ENCODE measurements at regions not wholly inside any gene's neighbourhood (a gene's known extent, or its start where the extent isn't known, plus 50 kb on each side); places are given as distances from the start of the nearest gene placed in this dataset.

- no peak for DNase-seq (ENCODE audit: low read depth in 1 of 2, low spot score in 1 of 2)
Observed at GRCh38 chr4:178258603-178259002, 816.4 kb upstream of the AGA start.

GRCh38 chr4:178259566-178259965 is 817.3 kb upstream of the AGA start:
- no peak for DNase-seq (ENCODE audit: low read depth in 1 of 2, low spot score in 1 of 2)

- no peak for DNase-seq (ENCODE audit: low read depth in 1 of 2, low spot score in 1 of 2)
Observed at GRCh38 chr4:178264001-178264400, 821.8 kb upstream of the AGA start.

GRCh38 chr4:178271386-178271785 is 829.1 kb upstream of the AGA start:
- no peak for DNase-seq (ENCODE audit: low read depth in 1 of 2, low spot score in 1 of 2)

- DNase-seq (ENCODE audit: low read depth in 1 of 2, low spot score in 1 of 2), result no peak
Observed at GRCh38 chr4:178273168-178273567, 830.9 kb upstream of the AGA start.

- DNase-seq (ENCODE audit: low read depth in 1 of 2, low spot score in 1 of 2), result no peak
Observed at GRCh38 chr4:178275671-178276360, 833.6 kb upstream of the AGA start.

GRCh38 chr4:178280362-178280761 is 838.1 kb upstream of the AGA start:
- no peak for DNase-seq (ENCODE audit: low read depth in 1 of 2, low spot score in 1 of 2)

- DNase-seq (ENCODE audit: low read depth in 1 of 2, low spot score in 1 of 2), result no peak
Observed at GRCh38 chr4:178288462-178288861, 846.2 kb upstream of the AGA start.

- no peak for DNase-seq (ENCODE audit: low read depth in 1 of 2, low spot score in 1 of 2)
Observed at GRCh38 chr4:178293601-178294000, 851.4 kb upstream of the AGA start.

- no peak for DNase-seq (ENCODE audit: low read depth in 1 of 2, low spot score in 1 of 2)
Observed at GRCh38 chr4:178296669-178297068, 854.4 kb upstream of the AGA start.

GRCh38 chr4:178306565-178306964 is 864.3 kb upstream of the AGA start:
- no peak for DNase-seq (ENCODE audit: low read depth in 1 of 2, low spot score in 1 of 2)

- no peak for DNase-seq (ENCODE audit: low read depth in 1 of 2, low spot score in 1 of 2)
Observed at GRCh38 chr4:178309890-178310289, 867.7 kb upstream of the AGA start.

- no peak for DNase-seq (ENCODE audit: low read depth in 1 of 2, low spot score in 1 of 2)
Observed at GRCh38 chr4:178311997-178312396, 869.8 kb upstream of the AGA start.

- no peak for DNase-seq (ENCODE audit: low read depth in 1 of 2, low spot score in 1 of 2)
Observed at GRCh38 chr4:178314287-178314686, 872.0 kb upstream of the AGA start.

GRCh38 chr4:178316211-178316610 is 874.0 kb upstream of the AGA start:
- no peak for DNase-seq (ENCODE audit: low read depth in 1 of 2, low spot score in 1 of 2)

- no peak for DNase-seq (ENCODE audit: low read depth in 1 of 2, low spot score in 1 of 2)
Observed at GRCh38 chr4:178320003-178320402, 877.8 kb upstream of the AGA start.

GRCh38 chr4:178322524-178323183 is 880.4 kb upstream of the AGA start:
- DNase-seq (ENCODE audit: low read depth in 1 of 2, low spot score in 1 of 2), result no peak

- no peak for DNase-seq (ENCODE audit: low read depth in 1 of 2, low spot score in 1 of 2)
Observed at GRCh38 chr4:178329226-178329872, 887.1 kb upstream of the AGA start.

GRCh38 chr4:178333355-178333754 is 891.1 kb upstream of the AGA start:
- no peak for DNase-seq (ENCODE audit: low read depth in 1 of 2, low spot score in 1 of 2)

GRCh38 chr4:178339769-178340168 is 897.5 kb upstream of the AGA start:
- DNase-seq (ENCODE audit: low read depth in 1 of 2, low spot score in 1 of 2), result no peak

- DNase-seq (ENCODE audit: low read depth in 1 of 2, low spot score in 1 of 2), result no peak
Observed at GRCh38 chr4:178340468-178340867, 898.2 kb upstream of the AGA start.

- DNase-seq (ENCODE audit: low read depth in 1 of 2, low spot score in 1 of 2), result no peak
Observed at GRCh38 chr4:178344096-178344495, 901.9 kb upstream of the AGA start.
